ENCODE measurements at regions not wholly inside any gene's neighbourhood (a gene's known extent, or its start where the extent isn't known, plus 50 kb on each side); places are given as distances from the start of the nearest gene placed in this dataset.

DNA sequence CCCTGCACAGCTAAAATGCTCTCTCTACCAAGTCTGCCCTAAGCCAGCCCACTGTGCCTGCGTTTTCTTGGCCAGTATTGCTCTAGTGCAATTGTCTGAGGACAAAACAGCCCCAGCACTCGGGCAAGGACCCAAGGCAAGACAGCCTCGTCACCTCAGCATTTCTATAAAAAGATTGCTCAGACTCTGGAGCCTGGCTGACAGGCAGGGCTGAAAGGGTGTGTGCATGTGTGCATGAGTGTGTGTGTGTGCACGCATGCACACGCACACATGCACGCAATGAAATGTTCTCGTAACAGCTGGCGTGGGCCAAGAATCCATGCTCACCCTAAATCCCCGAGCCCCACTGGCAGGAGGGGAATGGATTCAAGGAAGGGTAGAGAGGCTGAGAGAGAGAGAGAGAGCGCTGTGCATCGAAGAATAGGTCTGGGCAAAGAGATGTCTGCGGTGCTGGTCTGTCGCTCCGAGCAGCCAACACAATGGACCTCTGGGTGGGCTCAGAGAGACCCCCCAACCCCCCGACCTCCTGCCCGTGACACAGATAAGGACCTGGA is 579.2 kb downstream of the BCOR start:
- Histone ChIP-seq H2BK120ac (ENCODE audit: low read depth, low read length, poor library complexity, severe bottlenecking) (no peak overlapping the region), H3K79me1 (ENCODE audit: insufficient read depth, low read depth, low read length, poor library complexity, severe bottlenecking) (no peaks in the 10 kb centered on the region)
- no peak for DNase-seq

More for the DNA sequence above, 579.2 kb downstream of the BCOR start:
- Histone ChIP-seq H3K14ac (ENCODE audit: insufficient read depth, low read length) (peak overlapping the region; percentile 25; the same call in 1 of the 2 replicates), H2BK12ac (ENCODE audit: insufficient read length, low read depth, low read length) (no peak overlapping the region), H2BK20ac (ENCODE audit: low read depth, low read length, poor library complexity, severe bottlenecking) (no peak overlapping the region), H3K27me3 (ENCODE audit: insufficient read depth, low read length) (no peaks in the 10 kb centered on the region), H4K91ac (ENCODE audit: insufficient read length, low read depth, low read length) (no peak overlapping the region), H4K20me1 (ENCODE audit: control insufficient read depth, insufficient read depth, insufficient read length) (no peaks in the 10 kb centered on the region), H3K23me2 (ENCODE audit: insufficient read length, low read depth, low read length, poor library complexity, severe bottlenecking) (no peaks in the 10 kb centered on the region), H3K27ac (ENCODE audit: insufficient read length, low read depth, low read length) (no peak overlapping the region), H2AK5ac (ENCODE audit: insufficient read length, low read length) (no peak overlapping the region), H3K9ac (ENCODE audit: extremely low read depth, insufficient read length, low read length) (no peak overlapping the region), H2BK5ac (ENCODE audit: insufficient read length, low read length) (no peak overlapping the region), H3K4me1 (ENCODE audit: insufficient read depth, low read length) (no peaks in the 10 kb centered on the region), H3K18ac (ENCODE audit: insufficient read length, low read depth, low read length) (no peak overlapping the region), H3K79me2 (ENCODE audit: insufficient read depth, low read length) (no peaks in the 10 kb centered on the region), H3K56ac (ENCODE audit: insufficient read length, low read depth, low read length) (no peak overlapping the region), H3K9me3 (ENCODE audit: control insufficient read depth, low read depth, low read length) (no peaks in the 10 kb centered on the region), H3T11ph (ENCODE audit: low read length) (no peak overlapping the region), H2AFZ (ENCODE audit: low read length) (no peak overlapping the region), H3K23ac (ENCODE audit: insufficient read length, low read depth, low read length) (no peak overlapping the region), H4K8ac (replicated peaks; ENCODE audit: insufficient read length, low read depth, low read length) (no peak overlapping the region), H2BK15ac (ENCODE audit: low read depth, low read length) (no peak overlapping the region), H3K4ac (ENCODE audit: low read depth, low read length) (no peak overlapping the region), H4K5ac (ENCODE audit: insufficient read length, low read depth, low read length) (no peak overlapping the region), H3K4me2 (ENCODE audit: insufficient read depth, insufficient read length, low read length) (no peak overlapping the region)
- no peak overlapping the region; a peak in 1 of 7 replicates for H3K27ac Mint-ChIP-seq
- H3K4me3 Mint-ChIP-seq: no peak overlapping the region
- peaks cover 10 to 45% of the 10 kb centered on the region in 2 experiments for H3K4me1 Mint-ChIP-seq
- TF ChIP-seq, protein P1, sequence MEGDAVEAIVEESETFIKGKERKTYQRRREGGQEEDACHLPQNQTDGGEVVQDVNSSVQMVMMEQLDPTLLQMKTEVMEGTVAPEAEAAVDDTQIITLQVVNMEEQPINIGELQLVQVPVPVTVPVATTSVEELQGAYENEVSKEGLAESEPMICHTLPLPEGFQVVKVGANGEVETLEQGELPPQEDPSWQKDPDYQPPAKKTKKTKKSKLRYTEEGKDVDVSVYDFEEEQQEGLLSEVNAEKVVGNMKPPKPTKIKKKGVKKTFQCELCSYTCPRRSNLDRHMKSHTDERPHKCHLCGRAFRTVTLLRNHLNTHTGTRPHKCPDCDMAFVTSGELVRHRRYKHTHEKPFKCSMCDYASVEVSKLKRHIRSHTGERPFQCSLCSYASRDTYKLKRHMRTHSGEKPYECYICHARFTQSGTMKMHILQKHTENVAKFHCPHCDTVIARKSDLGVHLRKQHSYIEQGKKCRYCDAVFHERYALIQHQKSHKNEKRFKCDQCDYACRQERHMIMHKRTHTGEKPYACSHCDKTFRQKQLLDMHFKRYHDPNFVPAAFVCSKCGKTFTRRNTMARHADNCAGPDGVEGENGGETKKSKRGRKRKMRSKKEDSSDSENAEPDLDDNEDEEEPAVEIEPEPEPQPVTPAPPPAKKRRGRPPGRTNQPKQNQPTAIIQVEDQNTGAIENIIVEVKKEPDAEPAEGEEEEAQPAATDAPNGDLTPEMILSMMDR (conservative IDR thresholded peaks at IDR 0.05): no peak
- WGBS (ENCODE audit: extremely low coverage, insufficient read length, low lambda C conversion rate): no CpG with 5 or more reads among the region's 16 CpGs
- peaks cover 3% of the 10 kb centered on the region for H3K27me3 Mint-ChIP-seq (ENCODE audit: low read depth)
- H3K36me3 Mint-ChIP-seq (ENCODE audit: insufficient read depth in 1 of 3, low read depth in 3 of 3): peaks cover 2 to 5% (median 5%) of the 10 kb centered on the region in 3 experiments; a peak in 5 of 7 replicates
- H3K9me3 Mint-ChIP-seq: peaks cover 71 to 72% of the 10 kb centered on the region in 2 experiments

Measured in H9 (cell line).